ENCODE measurements at regions not wholly inside any gene's neighbourhood (a gene's known extent, or its start where the extent isn't known, plus 50 kb on each side); places are given as distances from the start of the nearest gene placed in this dataset.

DNA sequence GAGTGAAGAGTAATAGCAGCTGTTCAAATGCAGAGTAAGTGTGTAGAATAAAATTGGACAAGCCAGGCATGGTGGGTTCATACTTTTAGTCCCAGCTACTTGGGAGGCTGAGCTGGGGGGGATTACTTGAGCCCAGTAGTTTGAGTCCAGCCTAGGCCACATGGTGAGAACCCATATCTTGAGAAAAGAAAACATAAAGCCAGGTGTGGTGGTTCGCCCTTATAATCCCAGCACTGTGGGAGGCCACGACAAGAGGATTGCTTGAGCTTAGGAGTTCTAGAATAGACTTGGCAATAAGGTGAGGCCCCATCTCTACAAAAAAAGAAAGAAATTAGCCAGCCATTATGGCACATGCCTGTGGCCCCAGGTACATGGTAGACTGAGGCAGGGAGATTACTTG, 1241.1 kb downstream of the UQCRFS1 start:
- TF ChIP-seq, protein P1, sequence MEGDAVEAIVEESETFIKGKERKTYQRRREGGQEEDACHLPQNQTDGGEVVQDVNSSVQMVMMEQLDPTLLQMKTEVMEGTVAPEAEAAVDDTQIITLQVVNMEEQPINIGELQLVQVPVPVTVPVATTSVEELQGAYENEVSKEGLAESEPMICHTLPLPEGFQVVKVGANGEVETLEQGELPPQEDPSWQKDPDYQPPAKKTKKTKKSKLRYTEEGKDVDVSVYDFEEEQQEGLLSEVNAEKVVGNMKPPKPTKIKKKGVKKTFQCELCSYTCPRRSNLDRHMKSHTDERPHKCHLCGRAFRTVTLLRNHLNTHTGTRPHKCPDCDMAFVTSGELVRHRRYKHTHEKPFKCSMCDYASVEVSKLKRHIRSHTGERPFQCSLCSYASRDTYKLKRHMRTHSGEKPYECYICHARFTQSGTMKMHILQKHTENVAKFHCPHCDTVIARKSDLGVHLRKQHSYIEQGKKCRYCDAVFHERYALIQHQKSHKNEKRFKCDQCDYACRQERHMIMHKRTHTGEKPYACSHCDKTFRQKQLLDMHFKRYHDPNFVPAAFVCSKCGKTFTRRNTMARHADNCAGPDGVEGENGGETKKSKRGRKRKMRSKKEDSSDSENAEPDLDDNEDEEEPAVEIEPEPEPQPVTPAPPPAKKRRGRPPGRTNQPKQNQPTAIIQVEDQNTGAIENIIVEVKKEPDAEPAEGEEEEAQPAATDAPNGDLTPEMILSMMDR (IDR thresholded peaks at IDR 0.05): no peak
- TF ChIP-seq POLR2A (IDR thresholded peaks at IDR 0.05): no peak
- intact Hi-C loops (cut with DNase I): loop anchor here in 1 of 2 donors (5.0 kb wide), 1 partner anchor 350 kb away; no protein-coding TSS in a partner anchor
- DNase-seq: no peak
- Histone ChIP-seq H3K9me3 (replicated peaks in 1 of 3) (no peaks in the 10 kb centered on the region), H3K27me3 (no peaks in the 10 kb centered on the region), H3K27ac (no peak overlapping the region), H3K4me1 (replicated peaks in 1 of 2) (no peaks in the 10 kb centered on the region), H3K4me3 (no peak overlapping the region), H3K36me3 (replicated peaks in 1 of 2) (no peaks in the 10 kb centered on the region)
- 50 to 84% (median 70%) methylated on average over 2 of the region's 2 CpGs for WGBS, 4 donors

DNA sequence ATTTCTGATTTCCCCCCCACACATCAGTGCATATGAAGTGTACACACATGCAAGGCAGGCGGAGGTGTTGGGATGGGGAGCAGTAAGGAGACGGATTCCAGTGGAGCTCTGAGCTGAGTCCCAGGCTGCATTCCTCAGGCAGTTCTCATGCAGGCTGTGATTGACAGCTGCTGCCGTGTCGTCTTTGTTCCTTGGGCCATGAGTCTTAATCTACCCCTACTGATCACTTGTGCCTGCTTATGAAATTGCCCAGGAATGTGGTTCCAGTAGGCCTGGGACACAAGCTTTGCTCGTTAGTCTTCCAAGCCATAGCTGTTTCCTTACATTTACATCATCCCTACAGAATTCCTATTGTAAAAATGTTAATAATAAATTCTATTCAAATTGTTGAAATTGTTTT, 1241.9 kb downstream of the UQCRFS1 start:
- no peaks in the 10 kb centered on the region for H3K36me3 ChIP-seq (replicated peaks in 1 of 2)
- H3K27ac ChIP-seq: no peak overlapping the region
- WGBS, 4 donors: 71 to 84% (median 81%) methylated on average over 3 to 5 of the region's 5 CpGs
- H3K27me3 ChIP-seq: no peaks in the 10 kb centered on the region
- H3K4me1 ChIP-seq (replicated peaks in 1 of 2): no peaks in the 10 kb centered on the region
- intact Hi-C loops (cut with DNase I): loop anchor here in 1 of 2 donors (5.0 kb wide), 1 partner anchor 351 kb away; no protein-coding TSS in a partner anchor
- no peak for DNase-seq
- TF ChIP-seq, protein P1 (IDR thresholded peaks at IDR 0.05): no peak
- TF ChIP-seq POLR2A (IDR thresholded peaks at IDR 0.05): no peak
- no peak overlapping the region for H3K4me3 ChIP-seq
- no peaks in the 10 kb centered on the region for H3K9me3 ChIP-seq (replicated peaks in 1 of 3)

DNA sequence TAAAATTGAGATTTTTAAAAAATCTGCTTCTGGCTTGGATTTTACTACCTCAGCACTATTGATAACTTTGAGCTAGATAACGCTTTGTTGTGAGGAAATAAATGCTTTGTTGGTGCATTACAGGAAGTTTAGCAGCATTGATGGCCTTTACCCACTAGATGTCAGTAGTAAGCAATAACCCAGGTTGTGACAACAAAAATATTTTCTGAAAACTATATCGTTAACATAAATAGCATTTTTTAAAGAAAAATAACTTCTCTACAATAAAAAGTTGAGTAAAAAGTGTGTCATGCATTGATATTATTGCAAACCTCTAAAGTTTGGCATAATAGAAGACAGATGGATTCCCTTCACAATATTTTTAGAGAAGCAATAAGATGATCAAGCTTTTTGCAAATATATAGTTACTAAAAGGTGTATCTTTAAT, 1246.5 kb downstream of the UQCRFS1 start:
- intact Hi-C loops (cut with DNase I): no loop called here

DNA sequence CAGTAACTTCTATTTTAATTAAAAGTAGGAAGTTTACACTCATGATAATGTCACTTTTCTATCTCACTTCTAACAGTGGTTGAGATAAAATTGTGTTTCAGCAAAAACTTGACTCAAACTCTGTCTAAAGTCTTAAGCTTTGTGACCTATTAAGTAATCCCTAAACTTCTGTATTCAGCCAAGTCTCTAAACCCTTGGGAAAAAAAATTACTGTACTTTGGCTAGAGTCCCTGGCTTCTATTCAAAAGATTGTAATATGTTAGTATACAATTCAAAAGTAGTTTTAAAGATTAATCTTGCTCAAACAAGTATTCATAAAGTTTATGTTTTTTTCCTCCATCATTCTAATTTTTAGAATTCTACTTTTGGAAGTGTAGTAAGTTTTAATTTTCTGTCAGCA, 1248.8 kb downstream of the UQCRFS1 start:
- intact Hi-C loops (cut with DNase I): no loop called here
- no peaks in the 10 kb centered on the region for H3K36me3 ChIP-seq (replicated peaks in 1 of 2)
- H3K9me3 ChIP-seq (replicated peaks in 1 of 3): no peaks in the 10 kb centered on the region
- no peak overlapping the region for H3K4me3 ChIP-seq
- no peak for TF ChIP-seq POLR2A (IDR thresholded peaks at IDR 0.05)
- TF ChIP-seq, protein P1 (IDR thresholded peaks at IDR 0.05): no peak
- no peaks in the 10 kb centered on the region for H3K4me1 ChIP-seq (replicated peaks in 1 of 2)
- no peak for DNase-seq
- H3K27ac ChIP-seq: no peak overlapping the region
- H3K27me3 ChIP-seq: no peaks in the 10 kb centered on the region

More for the DNA sequence above, 1246.5 kb downstream of the UQCRFS1 start:
- H3K27me3 ChIP-seq: no peaks in the 10 kb centered on the region
- no peak overlapping the region for H3K4me3 ChIP-seq
- DNase-seq: no peak
- H3K36me3 ChIP-seq (replicated peaks in 1 of 2): no peaks in the 10 kb centered on the region
- WGBS, 4 donors: 7 to 13% (median 12%) methylated on average over 2 of the region's 2 CpGs
- H3K27ac ChIP-seq: no peak overlapping the region
- no peak for TF ChIP-seq POLR2A (IDR thresholded peaks at IDR 0.05)
- TF ChIP-seq, protein P1 (IDR thresholded peaks at IDR 0.05): peak; percentile 33 to 66 (median 51)
- H3K9me3 ChIP-seq (replicated peaks in 1 of 3): no peaks in the 10 kb centered on the region
- H3K4me1 ChIP-seq (replicated peaks in 1 of 2): no peaks in the 10 kb centered on the region
